HG03342 (cell line): ENCODE measurements at regions not wholly inside any gene's neighbourhood (a gene's known extent, or its start where the extent isn't known, plus 50 kb on each side); places are given as distances from the start of the nearest gene placed in this dataset.
"Not testable (repeated sequence)": the region's sequence is repeated elsewhere in the genome, so short reads cannot be mapped to it uniquely, and the experiment has no call there.

Experiments
- ATAC-seq: cut with Tn5 transposase; IDR thresholded peaks from one replicate; pipeline ENCODE4 v1.9.1; 2021; ENCODE audit warnings: mild to moderate bottlenecking, moderate library complexity; ENCODE audit not compliant: unreplicated experiment

- ATAC-seq, result no peak
These were observed 214.6 kb upstream of the CXCR4 start for GRCh38 chr2:136332436-136333095.

DNA sequence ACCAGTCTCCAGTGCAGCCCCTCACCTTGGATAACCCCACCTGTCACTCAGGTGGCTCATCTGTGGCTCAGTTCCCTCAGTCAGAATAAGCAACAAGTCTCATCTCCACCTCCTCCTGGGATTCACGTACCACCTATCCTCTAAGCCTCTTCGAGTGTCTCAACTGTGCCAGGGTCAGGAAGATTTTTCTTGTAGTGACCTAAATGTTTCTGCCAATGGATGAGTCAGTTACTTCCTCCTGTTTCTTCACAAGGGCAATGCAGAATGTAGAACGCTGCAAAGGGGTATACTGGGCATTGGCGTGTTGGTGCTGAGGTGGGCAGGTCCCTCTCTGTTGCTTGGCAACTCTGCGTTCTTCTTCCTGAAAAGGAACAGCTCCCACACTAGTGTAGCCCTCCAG, 213.3 kb upstream of the CXCR4 start:
- ATAC-seq, result no peak

- ATAC-seq, result no peak
These were observed 210.4 kb upstream of the CXCR4 start for GRCh38 chr2:136328207-136328795.

- ATAC-seq, result peak; percentile 70
These were observed 209.4 kb upstream of the CXCR4 start for GRCh38 chr2:136327162-136327852.

DNA sequence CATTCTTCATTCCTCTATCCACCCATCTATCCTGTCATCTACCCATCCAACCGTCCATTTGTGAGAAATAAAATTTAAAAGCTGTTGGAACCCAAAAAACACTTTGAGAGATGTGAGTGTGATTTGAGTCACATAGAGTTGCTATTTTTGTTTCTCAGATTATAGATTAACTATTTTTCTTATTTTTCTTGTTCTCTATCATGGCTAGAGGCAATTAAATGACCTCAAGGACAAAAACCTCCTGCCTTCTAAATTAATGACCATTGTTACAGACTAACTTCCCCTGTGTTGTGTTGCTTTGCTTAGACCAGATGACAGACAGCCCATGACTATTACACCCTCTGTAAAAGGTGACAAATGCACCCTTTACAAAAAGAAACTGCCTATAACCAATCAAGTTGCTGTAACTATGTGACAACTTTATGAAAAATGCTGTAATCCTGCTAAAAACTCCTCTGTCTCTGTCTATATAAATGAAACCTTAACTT, 207.9 kb upstream of the CXCR4 start:
- peak; percentile 28 for ATAC-seq

DNA sequence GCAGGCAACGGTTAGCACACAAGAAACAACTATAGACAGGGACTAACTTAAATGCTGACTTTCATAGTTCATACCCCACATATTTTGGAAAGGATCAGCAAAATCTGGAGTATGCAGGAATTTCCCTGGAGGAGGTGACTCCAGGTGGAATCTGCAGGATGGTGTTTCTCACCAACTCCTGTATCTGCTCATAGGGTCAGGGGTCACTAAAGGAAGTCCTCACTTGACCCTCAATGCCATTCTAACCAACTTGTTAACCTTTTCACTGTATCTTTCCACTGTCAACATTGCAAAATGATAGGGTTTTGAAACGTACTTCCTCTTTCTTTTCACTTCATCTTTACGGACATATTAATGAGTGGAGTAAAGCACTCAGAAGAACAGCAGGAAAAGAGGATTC, 207.0 kb upstream of the CXCR4 start:
- no peak for ATAC-seq

DNA sequence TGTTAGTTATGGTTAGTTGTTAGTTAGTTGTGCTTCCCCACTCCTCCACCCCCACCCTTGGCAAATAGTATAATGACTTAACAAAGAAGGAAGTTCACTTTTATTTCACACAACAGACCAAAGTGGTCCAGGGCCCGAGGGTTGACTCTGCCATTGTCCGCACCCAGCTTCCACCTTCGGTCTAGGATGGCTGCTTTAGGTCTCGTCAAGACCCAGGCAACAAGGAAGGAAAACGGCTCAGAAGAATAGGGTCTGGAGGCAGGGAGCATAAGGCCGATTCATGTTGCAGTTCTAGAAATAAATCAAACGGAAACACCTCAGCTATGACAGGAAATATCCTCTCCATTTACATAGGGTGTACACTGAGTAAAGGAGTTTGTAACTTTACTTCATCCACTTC, 206.0 kb upstream of the CXCR4 start:
- no peak for ATAC-seq

- no peak for ATAC-seq
These were observed 205.2 kb upstream of the CXCR4 start for GRCh38 chr2:136323195-136323594.

DNA sequence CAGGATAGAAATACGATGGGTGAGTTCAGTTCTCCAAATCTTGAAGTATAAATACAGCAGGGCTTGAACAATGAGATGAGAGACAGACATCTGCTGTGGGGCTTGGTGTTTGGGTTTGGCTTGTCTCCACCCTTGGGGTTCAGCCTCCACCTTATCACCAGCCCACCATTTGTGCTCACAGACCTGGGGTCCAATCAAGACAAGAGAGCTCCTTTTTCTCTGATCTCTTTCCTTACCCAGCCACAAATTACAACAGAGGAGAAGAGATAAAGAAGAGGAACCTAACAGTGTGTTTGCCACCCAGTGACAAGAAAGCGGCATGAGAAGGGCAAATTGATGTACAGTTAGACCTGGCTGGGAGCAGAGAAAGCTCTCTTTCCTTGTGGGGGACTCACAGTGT, 204.5 kb upstream of the CXCR4 start:
- ATAC-seq, result no peak

DNA sequence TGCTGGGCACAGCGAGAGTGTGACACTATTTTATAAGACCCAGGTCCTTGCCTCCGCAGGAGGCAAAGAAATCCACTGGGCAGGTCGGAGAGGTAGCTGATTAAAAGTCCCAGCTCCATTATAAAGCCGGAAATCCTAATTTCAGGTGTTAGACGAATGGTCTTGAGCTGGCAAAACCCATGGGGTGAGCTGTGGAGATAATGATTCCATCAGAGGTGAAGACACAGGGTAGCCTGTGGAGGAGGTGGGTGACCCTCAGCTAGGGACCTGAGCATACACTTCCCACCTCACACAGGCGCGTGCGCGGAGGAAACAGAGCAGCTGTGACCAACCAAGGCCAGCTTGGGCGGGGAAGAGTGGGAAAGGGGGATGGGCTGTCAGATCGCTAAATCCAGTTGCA, 201.7 kb upstream of the CXCR4 start:
- no peak for ATAC-seq

- ATAC-seq, result no peak
These were observed 201.3 kb upstream of the CXCR4 start for GRCh38 chr2:136319237-136319636.

DNA sequence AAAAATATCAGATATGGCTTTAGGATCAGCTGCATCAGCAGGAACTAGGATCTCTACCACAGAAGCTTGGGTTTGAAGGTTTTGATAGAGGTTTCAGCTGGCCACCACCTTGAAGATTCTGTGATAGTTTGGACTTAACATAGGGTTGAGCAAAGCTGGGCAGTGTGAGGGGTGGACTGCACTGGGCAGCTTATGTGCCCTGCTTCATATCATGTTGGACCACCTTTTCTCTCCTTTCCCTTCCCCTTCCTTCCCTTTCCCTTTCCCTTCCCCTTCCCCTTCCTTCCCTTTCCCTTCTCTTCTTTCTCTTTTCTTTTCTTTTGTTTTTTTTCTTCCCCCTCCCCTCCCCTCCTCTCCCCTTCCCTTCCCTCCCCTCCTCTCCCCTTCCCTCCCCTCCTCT, 196.3 kb upstream of the CXCR4 start:
- ATAC-seq, result no peak

GRCh38 chr2:136312568-136312967, 194.6 kb upstream of the CXCR4 start:
- ATAC-seq, result not testable (repeated sequence)

- no peak for ATAC-seq
These were observed 193.1 kb upstream of the CXCR4 start for GRCh38 chr2:136310797-136311603.

GRCh38 chr2:136310005-136310495, 192.1 kb upstream of the CXCR4 start:
- no peak for ATAC-seq

- ATAC-seq, result no peak
These were observed 190.7 kb upstream of the CXCR4 start for GRCh38 chr2:136308611-136309010.

- ATAC-seq, result no peak
These were observed 188.9 kb upstream of the CXCR4 start for GRCh38 chr2:136306836-136307235.

- ATAC-seq, result peak; percentile 94
These were observed 187.7 kb upstream of the CXCR4 start for GRCh38 chr2:136305517-136306192.

DNA sequence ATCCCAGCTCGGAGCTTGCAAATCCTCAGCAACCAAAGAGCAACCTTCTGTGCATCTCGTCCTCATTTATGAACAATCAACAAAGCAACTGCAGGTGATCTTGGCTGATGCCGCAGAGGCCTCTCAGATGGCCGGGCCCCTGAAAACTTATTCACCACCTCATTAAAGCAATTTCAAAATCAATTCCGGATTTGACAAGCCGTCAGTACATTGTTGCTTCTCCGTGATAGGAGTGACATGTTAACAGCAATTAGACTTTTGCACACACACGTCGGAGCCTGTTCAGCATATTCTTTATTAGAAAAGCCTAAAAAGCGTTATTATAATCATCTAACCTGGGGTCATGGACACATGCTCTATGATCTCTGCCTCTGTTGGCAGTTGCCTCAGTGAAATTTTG, 183.1 kb upstream of the CXCR4 start:
- ATAC-seq, result no peak

- no peak for ATAC-seq
These were observed 180.7 kb upstream of the CXCR4 start for GRCh38 chr2:136298631-136299030.

- ATAC-seq, result no peak
These were observed 180.0 kb upstream of the CXCR4 start for GRCh38 chr2:136297994-136298393.
